Fibroblast of the aortic adventitia (primary cell): ENCODE measurements at regions not wholly inside any gene's neighbourhood (a gene's known extent, or its start where the extent isn't known, plus 50 kb on each side); places are given as distances from the start of the nearest gene placed in this dataset.

Source experiments
- DNase-seq: peaks from one replicate; pipeline ENCODE4 v3.0.0-alpha.2; 2010; ENCODE audit warnings: low read depth
- H3K4me3 ChIP-seq: 2 replicates; pipeline ENCODE4 v1.5.1; 2011; ENCODE audit warnings: low read depth, mild to moderate bottlenecking, control low read depth, low read length, moderate library complexity
- TF ChIP-seq, protein P1 (sequence below): IDR thresholded peaks from 2 replicates; pipeline ENCODE4 v1.5.1; 2011; ENCODE audit warnings: mild to moderate bottlenecking, low read length, control low read depth, inconsistent platforms; ENCODE audit not compliant: insufficient read depth

DNA sequence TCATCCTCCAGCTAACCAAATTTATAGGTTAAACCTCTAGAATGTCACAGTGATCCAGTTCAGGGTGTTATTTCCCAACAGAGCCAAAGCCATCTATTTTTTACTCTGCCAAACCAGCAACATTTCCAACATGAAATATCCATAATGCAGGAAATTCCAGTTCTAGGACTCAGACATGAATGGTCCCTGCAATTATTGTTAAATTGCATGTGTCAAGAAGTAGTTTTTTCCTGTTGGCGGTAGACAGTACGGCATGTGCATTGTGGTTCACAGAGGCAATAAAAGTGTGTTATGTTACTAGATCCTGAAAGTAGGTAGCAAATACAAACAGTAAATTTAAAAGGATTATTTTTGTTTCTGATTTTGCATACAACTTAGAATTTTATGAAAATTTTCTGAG is 215.7 kb upstream of the THBS1 start:
- TF ChIP-seq, protein P1, sequence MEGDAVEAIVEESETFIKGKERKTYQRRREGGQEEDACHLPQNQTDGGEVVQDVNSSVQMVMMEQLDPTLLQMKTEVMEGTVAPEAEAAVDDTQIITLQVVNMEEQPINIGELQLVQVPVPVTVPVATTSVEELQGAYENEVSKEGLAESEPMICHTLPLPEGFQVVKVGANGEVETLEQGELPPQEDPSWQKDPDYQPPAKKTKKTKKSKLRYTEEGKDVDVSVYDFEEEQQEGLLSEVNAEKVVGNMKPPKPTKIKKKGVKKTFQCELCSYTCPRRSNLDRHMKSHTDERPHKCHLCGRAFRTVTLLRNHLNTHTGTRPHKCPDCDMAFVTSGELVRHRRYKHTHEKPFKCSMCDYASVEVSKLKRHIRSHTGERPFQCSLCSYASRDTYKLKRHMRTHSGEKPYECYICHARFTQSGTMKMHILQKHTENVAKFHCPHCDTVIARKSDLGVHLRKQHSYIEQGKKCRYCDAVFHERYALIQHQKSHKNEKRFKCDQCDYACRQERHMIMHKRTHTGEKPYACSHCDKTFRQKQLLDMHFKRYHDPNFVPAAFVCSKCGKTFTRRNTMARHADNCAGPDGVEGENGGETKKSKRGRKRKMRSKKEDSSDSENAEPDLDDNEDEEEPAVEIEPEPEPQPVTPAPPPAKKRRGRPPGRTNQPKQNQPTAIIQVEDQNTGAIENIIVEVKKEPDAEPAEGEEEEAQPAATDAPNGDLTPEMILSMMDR, result no peak
- DNase-seq, result peak; percentile 25

GRCh38 chr15:39365873-39366272 is 215.0 kb upstream of the THBS1 start:
- TF ChIP-seq, protein P1, result no peak
- H3K4me3 ChIP-seq, result no peak overlapping the region
- no peak for DNase-seq

More for the DNA sequence above, 215.7 kb upstream of the THBS1 start:
- H3K4me3 ChIP-seq, result no peak overlapping the region

- H3K4me3 ChIP-seq, result no peak overlapping the region
- peak; percentile 59 for DNase-seq
- TF ChIP-seq, protein P1, result no peak
These were observed 213.3 kb upstream of the THBS1 start for GRCh38 chr15:39367596-39367995.

GRCh38 chr15:39369768-39370167 is 211.1 kb upstream of the THBS1 start:
- no peak overlapping the region for H3K4me3 ChIP-seq
- no peak for DNase-seq
- TF ChIP-seq, protein P1, result no peak

- no peak overlapping the region for H3K4me3 ChIP-seq
- no peak for DNase-seq
- TF ChIP-seq, protein P1, result no peak
These were observed 204.4 kb upstream of the THBS1 start for GRCh38 chr15:39376371-39376909.

GRCh38 chr15:39381517-39381916 is 199.4 kb upstream of the THBS1 start:
- H3K4me3 ChIP-seq, result no peak overlapping the region
- TF ChIP-seq, protein P1, result no peak
- DNase-seq, result no peak

DNA sequence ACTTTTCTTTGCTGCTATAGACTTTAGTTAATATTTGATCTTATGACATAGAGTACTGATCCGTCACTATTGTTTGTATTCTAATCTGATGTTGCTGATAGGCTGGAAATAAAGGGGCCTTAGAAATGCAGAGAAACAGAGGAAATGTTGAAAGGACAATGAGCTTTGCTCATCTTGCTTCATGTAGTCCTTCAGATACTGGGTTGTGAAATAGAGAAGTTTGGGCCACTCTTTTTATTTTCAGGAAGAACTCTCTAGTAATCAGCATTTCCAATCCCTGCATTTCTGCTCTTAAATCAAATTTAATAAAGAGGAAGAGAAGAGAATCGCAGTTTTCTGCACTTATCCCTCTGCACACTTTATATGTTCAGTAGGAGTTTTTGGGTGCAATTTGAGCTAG is 192.8 kb upstream of the THBS1 start:
- DNase-seq, result no peak
- TF ChIP-seq, protein P1, result no peak
- no peak overlapping the region for H3K4me3 ChIP-seq
